H1 (cell line): ENCODE measurements at regions not wholly inside any gene's neighbourhood (a gene's known extent, or its start where the extent isn't known, plus 50 kb on each side); places are given as distances from the start of the nearest gene placed in this dataset.

Experiments
- CTCF ChIP-seq, 3 experiments: IDR thresholded peaks; 1 replicate in 2 of 3; 2 replicates in 1 of 3; pipeline versions ENCODE4 v1.5.1 to v1.6.1; 2011; ENCODE audit warnings: low read length in 3 of 3, mild to moderate bottlenecking in 3 of 3, inconsistent platforms in 2 of 3, low read depth in 1 of 3, moderate library complexity in 1 of 3; ENCODE audit not compliant: insufficient read depth in 1 of 3; ENCODE audit errors: control extremely low read depth in 1 of 3
- EGR1 ChIP-seq: IDR thresholded peaks from 2 replicates; pipeline ENCODE4 v1.6.1; 2011; ENCODE audit warnings: low read depth, low read length, borderline replicate concordance
- EP300 ChIP-seq, 2 experiments: IDR thresholded peaks; 1 replicate in 1 of 2; 2 replicates in 1 of 2; pipeline ENCODE4 v1.6.1; 2011 to 2012; ENCODE audit warnings: low read depth in 2 of 2, low read length in 2 of 2, mild to moderate bottlenecking in 2 of 2, borderline replicate concordance in 1 of 2, inconsistent platforms in 1 of 2, moderate library complexity in 1 of 2
- HDAC6 ChIP-seq: IDR thresholded peaks from one replicate; pipeline ENCODE4 v1.7.1; 2012; ENCODE audit warnings: low read depth, mild to moderate bottlenecking, inconsistent platforms, low read length, moderate library complexity
- RNF2 ChIP-seq: fragments of 200-900, 300-1000 bp; sonication (generic); IDR thresholded peaks from 2 replicates; pipeline ENCODE4 v1.7.1; 2016; ENCODE audit warnings: borderline replicate concordance, low read depth, mild to moderate bottlenecking, antibody characterized with exemption, low read length; ENCODE audit not compliant: poor library complexity, severe bottlenecking; ENCODE audit errors: missing control alignments
- TEAD4 ChIP-seq: IDR thresholded peaks from 2 replicates; pipeline ENCODE4 v1.6.1; 2012; ENCODE audit warnings: low read depth, low read length, inconsistent platforms, mixed read lengths
- TF ChIP-seq, protein P1 (sequence below): fragments of 300-600 bp; sonication (generic); IDR thresholded peaks from 2 replicates; pipeline ENCODE4 v1.7.1; 2012; ENCODE audit warnings: low read length, moderate library complexity, mild to moderate bottlenecking, inconsistent platforms; ENCODE audit not compliant: insufficient replicate concordance

GRCh38 chr12:14043776-14044175 is 62.4 kb upstream of the GRIN2B start (continued):
- TF ChIP-seq, protein P1, sequence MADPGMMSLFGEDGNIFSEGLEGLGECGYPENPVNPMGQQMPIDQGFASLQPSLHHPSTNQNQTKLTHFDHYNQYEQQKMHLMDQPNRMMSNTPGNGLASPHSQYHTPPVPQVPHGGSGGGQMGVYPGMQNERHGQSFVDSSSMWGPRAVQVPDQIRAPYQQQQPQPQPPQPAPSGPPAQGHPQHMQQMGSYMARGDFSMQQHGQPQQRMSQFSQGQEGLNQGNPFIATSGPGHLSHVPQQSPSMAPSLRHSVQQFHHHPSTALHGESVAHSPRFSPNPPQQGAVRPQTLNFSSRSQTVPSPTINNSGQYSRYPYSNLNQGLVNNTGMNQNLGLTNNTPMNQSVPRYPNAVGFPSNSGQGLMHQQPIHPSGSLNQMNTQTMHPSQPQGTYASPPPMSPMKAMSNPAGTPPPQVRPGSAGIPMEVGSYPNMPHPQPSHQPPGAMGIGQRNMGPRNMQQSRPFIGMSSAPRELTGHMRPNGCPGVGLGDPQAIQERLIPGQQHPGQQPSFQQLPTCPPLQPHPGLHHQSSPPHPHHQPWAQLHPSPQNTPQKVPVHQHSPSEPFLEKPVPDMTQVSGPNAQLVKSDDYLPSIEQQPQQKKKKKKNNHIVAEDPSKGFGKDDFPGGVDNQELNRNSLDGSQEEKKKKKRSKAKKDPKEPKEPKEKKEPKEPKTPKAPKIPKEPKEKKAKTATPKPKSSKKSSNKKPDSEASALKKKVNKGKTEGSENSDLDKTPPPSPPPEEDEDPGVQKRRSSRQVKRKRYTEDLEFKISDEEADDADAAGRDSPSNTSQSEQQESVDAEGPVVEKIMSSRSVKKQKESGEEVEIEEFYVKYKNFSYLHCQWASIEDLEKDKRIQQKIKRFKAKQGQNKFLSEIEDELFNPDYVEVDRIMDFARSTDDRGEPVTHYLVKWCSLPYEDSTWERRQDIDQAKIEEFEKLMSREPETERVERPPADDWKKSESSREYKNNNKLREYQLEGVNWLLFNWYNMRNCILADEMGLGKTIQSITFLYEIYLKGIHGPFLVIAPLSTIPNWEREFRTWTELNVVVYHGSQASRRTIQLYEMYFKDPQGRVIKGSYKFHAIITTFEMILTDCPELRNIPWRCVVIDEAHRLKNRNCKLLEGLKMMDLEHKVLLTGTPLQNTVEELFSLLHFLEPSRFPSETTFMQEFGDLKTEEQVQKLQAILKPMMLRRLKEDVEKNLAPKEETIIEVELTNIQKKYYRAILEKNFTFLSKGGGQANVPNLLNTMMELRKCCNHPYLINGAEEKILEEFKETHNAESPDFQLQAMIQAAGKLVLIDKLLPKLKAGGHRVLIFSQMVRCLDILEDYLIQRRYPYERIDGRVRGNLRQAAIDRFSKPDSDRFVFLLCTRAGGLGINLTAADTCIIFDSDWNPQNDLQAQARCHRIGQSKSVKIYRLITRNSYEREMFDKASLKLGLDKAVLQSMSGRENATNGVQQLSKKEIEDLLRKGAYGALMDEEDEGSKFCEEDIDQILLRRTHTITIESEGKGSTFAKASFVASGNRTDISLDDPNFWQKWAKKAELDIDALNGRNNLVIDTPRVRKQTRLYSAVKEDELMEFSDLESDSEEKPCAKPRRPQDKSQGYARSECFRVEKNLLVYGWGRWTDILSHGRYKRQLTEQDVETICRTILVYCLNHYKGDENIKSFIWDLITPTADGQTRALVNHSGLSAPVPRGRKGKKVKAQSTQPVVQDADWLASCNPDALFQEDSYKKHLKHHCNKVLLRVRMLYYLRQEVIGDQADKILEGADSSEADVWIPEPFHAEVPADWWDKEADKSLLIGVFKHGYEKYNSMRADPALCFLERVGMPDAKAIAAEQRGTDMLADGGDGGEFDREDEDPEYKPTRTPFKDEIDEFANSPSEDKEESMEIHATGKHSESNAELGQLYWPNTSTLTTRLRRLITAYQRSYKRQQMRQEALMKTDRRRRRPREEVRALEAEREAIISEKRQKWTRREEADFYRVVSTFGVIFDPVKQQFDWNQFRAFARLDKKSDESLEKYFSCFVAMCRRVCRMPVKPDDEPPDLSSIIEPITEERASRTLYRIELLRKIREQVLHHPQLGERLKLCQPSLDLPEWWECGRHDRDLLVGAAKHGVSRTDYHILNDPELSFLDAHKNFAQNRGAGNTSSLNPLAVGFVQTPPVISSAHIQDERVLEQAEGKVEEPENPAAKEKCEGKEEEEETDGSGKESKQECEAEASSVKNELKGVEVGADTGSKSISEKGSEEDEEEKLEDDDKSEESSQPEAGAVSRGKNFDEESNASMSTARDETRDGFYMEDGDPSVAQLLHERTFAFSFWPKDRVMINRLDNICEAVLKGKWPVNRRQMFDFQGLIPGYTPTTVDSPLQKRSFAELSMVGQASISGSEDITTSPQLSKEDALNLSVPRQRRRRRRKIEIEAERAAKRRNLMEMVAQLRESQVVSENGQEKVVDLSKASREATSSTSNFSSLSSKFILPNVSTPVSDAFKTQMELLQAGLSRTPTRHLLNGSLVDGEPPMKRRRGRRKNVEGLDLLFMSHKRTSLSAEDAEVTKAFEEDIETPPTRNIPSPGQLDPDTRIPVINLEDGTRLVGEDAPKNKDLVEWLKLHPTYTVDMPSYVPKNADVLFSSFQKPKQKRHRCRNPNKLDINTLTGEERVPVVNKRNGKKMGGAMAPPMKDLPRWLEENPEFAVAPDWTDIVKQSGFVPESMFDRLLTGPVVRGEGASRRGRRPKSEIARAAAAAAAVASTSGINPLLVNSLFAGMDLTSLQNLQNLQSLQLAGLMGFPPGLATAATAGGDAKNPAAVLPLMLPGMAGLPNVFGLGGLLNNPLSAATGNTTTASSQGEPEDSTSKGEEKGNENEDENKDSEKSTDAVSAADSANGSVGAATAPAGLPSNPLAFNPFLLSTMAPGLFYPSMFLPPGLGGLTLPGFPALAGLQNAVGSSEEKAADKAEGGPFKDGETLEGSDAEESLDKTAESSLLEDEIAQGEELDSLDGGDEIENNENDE, result no peak
- TF ChIP-seq CTCF (IDR thresholded peaks at IDR 0.05; ENCODE audit: control extremely low read depth in 1 of 3, insufficient read depth in 1 of 3, low read depth in 1 of 3, low read length in 3 of 3) (no peak), EGR1 (no peak), HDAC6 (no peak), RNF2 (no peak), EP300 (IDR thresholded peaks at IDR 0.05; ENCODE audit: borderline replicate concordance in 1 of 2, low read depth in 2 of 2, low read length in 2 of 2) (no peak), TEAD4 (no peak)
